PC-9 (cell line): ENCODE measurements at regions not wholly inside any gene's neighbourhood (a gene's known extent, or its start where the extent isn't known, plus 50 kb on each side); places are given as distances from the start of the nearest gene placed in this dataset.

Experiments
- BruUV-seq: library from RNA; stranded (reverse); fragments of 400-500 nt; replicated peaks from 2 replicates; lab custom pipeline; 2021; lab: Mats Ljungman, UMichigan
- CTCF ChIA-PET: fragments of 300-600 bp; sonication (Branson Sonifier 250); formaldehyde crosslinking; loops from one replicate; lab custom pipeline; 2022; ENCODE audit warnings: antibody characterized with exemption; lab: Charles Lee
- POLR2A ChIA-PET: fragments of 300-600 bp; sonication (Branson Sonifier 250); formaldehyde crosslinking; loops from one replicate; lab custom pipeline; 2022; ENCODE audit warnings: antibody characterized with exemption; ENCODE audit not compliant: unreplicated experiment; lab: Charles Lee
- DNase-seq, 2 experiments: peaks; one replicate each; pipeline versions ENCODE4 v3.0.0 to v3.0.0-alpha.2; 2015 to 2022; ENCODE audit warnings: mixed read lengths in 1 of 2
- H2AFZ ChIP-seq: fragments of 200-600 bp; sonication (generic); 2 replicates; pipeline ENCODE4 v1.8.1; 2017; ENCODE audit warnings: antibody characterized with exemption
- H3F3A ChIP-seq: fragments of 200-600 bp; sonication (generic); 2 replicates; pipeline ENCODE4 v1.8.1; 2017; ENCODE audit warnings: antibody characterized with exemption, mild to moderate bottlenecking, low read depth; ENCODE audit not compliant: insufficient read depth
- H3K27ac ChIP-seq: fragments of 200-600 bp; sonication (generic); 2 replicates; pipeline ENCODE4 v1.6.1; 2016; ENCODE audit warnings: mixed run types
- H3K27me3 ChIP-seq: fragments of 200-600 bp; sonication (generic); 2 replicates; pipeline ENCODE4 v1.6.1; 2016; ENCODE audit warnings: low read depth, mixed run types; ENCODE audit not compliant: insufficient read depth
- H3K36me3 ChIP-seq: fragments of 200-600 bp; sonication (generic); 2 replicates; pipeline ENCODE4 v1.6.1; 2016; ENCODE audit warnings: low read depth, mixed run types
- H3K4me1 ChIP-seq: fragments of 200-600 bp; sonication (generic); replicated peaks from 2 replicates; pipeline ENCODE4 v1.6.1; 2016; ENCODE audit warnings: mixed run types; ENCODE audit not compliant: insufficient read depth
- H3K4me2 ChIP-seq: fragments of 200-600 bp; sonication (generic); 2 replicates; pipeline ENCODE4 v1.6.1; 2017; ENCODE audit warnings: mixed run types
- H3K4me3 ChIP-seq: fragments of 200-600 bp; sonication (generic); 2 replicates; pipeline ENCODE4 v1.6.1; 2016; ENCODE audit warnings: mixed run types
- H3K79me2 ChIP-seq: fragments of 200-600 bp; sonication (generic); 2 replicates; pipeline ENCODE4 v1.6.1; 2017; ENCODE audit warnings: low read depth, mixed run types
- H3K9me2 ChIP-seq: fragments of 200-600 bp; sonication (generic); 2 replicates; pipeline ENCODE4 v1.8.1; 2017; ENCODE audit warnings: mild to moderate bottlenecking; ENCODE audit not compliant: insufficient read depth
- H3K9me3 ChIP-seq: fragments of 200-600 bp; sonication (generic); 2 replicates; pipeline ENCODE4 v1.8.1; 2016; ENCODE audit warnings: low read depth; ENCODE audit not compliant: insufficient read depth
- H4K20me1 ChIP-seq: fragments of 200-600 bp; sonication (generic); 2 replicates; pipeline ENCODE4 v1.8.1; 2017; ENCODE audit not compliant: insufficient read depth
- EZH2 ChIP-seq: fragments of 200-600 bp; sonication (generic); IDR thresholded peaks from 2 replicates; pipeline ENCODE4 v1.8.0; 2017; ENCODE audit warnings: antibody characterized with exemption, low read depth
- intact Hi-C: fragments of 100-400 bp; cut with micrococcal nuclease; formaldehyde crosslinking; loops from one replicate; pipeline ENCODE4 v1.10.0; 2022; ENCODE audit not compliant: unreplicated experiment
- TF ChIP-seq, protein P1 (sequence below): fragments of 200-600 bp; sonication (generic); conservative IDR thresholded peaks from 2 replicates; pipeline ENCODE4 v1.6.1; 2017; ENCODE audit warnings: mixed run types, antibody characterized with exemption, mild to moderate bottlenecking, moderate library complexity

GRCh38 chr9:25025686-25026085 is 480.0 kb upstream of the IZUMO3 start:
- Histone ChIP-seq H3K9me2 (no peaks in the 10 kb centered on the region), H2AFZ (no peak overlapping the region), H4K20me1 (no peaks in the 10 kb centered on the region), H3K27ac (no peak overlapping the region), H3K36me3 (no peaks in the 10 kb centered on the region), H3K4me3 (no peak overlapping the region), H3K27me3 (no peaks in the 10 kb centered on the region), H3K4me1 (no peaks in the 10 kb centered on the region), H3K79me2 (no peaks in the 10 kb centered on the region), H3K9me3 (no peaks in the 10 kb centered on the region), H3K4me2 (no peak overlapping the region), H3F3A (no peaks in the 10 kb centered on the region)
- CTCF ChIA-PET: no interaction called here
- no peak for DNase-seq
- intact Hi-C loops: no loop called here
- TF ChIP-seq, protein P1, sequence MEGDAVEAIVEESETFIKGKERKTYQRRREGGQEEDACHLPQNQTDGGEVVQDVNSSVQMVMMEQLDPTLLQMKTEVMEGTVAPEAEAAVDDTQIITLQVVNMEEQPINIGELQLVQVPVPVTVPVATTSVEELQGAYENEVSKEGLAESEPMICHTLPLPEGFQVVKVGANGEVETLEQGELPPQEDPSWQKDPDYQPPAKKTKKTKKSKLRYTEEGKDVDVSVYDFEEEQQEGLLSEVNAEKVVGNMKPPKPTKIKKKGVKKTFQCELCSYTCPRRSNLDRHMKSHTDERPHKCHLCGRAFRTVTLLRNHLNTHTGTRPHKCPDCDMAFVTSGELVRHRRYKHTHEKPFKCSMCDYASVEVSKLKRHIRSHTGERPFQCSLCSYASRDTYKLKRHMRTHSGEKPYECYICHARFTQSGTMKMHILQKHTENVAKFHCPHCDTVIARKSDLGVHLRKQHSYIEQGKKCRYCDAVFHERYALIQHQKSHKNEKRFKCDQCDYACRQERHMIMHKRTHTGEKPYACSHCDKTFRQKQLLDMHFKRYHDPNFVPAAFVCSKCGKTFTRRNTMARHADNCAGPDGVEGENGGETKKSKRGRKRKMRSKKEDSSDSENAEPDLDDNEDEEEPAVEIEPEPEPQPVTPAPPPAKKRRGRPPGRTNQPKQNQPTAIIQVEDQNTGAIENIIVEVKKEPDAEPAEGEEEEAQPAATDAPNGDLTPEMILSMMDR: no peak
- TF ChIP-seq EZH2: no peak
- no TSS peak for BruUV-seq
- POLR2A ChIA-PET: no interaction called here

- Histone ChIP-seq H3K27me3 (no peaks in the 10 kb centered on the region), H3K9me2 (no peaks in the 10 kb centered on the region), H2AFZ (no peak overlapping the region), H3F3A (no peaks in the 10 kb centered on the region), H3K9me3 (no peaks in the 10 kb centered on the region), H3K4me2 (no peak overlapping the region), H3K79me2 (no peaks in the 10 kb centered on the region), H3K27ac (no peak overlapping the region), H4K20me1 (no peaks in the 10 kb centered on the region), H3K4me1 (no peaks in the 10 kb centered on the region), H3K36me3 (no peaks in the 10 kb centered on the region), H3K4me3 (no peak overlapping the region)
- intact Hi-C loops: no loop called here
- BruUV-seq: no TSS peak
- ChIA-PET POLR2A (no interaction called here), CTCF (no interaction called here)
- no peak for DNase-seq
- TF ChIP-seq EZH2: no peak
- TF ChIP-seq, protein P1: no peak
These were observed 479.5 kb upstream of the IZUMO3 start for GRCh38 chr9:25025156-25025555.

- H4K20me1 ChIP-seq: no peaks in the 10 kb centered on the region
- H3K27me3 ChIP-seq: no peaks in the 10 kb centered on the region
- H3K9me2 ChIP-seq: no peaks in the 10 kb centered on the region
- no peaks in the 10 kb centered on the region for H3K4me1 ChIP-seq
- H3F3A ChIP-seq: no peaks in the 10 kb centered on the region
- H3K9me3 ChIP-seq: no peaks in the 10 kb centered on the region
- no peaks in the 10 kb centered on the region for H3K36me3 ChIP-seq
- intact Hi-C loops: no loop called here
- ChIA-PET POLR2A (interaction anchor here (0.6 kb wide), 1 partner anchor 11 kb away, joined by 10 read pairs; no protein-coding TSS in a partner anchor), CTCF (no interaction called here)
- no peaks in the 10 kb centered on the region for H3K79me2 ChIP-seq
- no peak overlapping the region for H3K4me2 ChIP-seq
- TF ChIP-seq EZH2: no peak
- TF ChIP-seq, protein P1: no peak
- H3K27ac ChIP-seq: no peak overlapping the region
- no peak overlapping the region for H3K4me3 ChIP-seq
- BruUV-seq: no TSS peak
- H2AFZ ChIP-seq: no peak overlapping the region
- no peak for DNase-seq
These were observed 472.1 kb upstream of the IZUMO3 start for GRCh38 chr9:25017779-25018178.
